Lung (tissue), 11 donors: ENCODE measurements at regions not wholly inside any gene's neighbourhood (a gene's known extent, or its start where the extent isn't known, plus 50 kb on each side); places are given as distances from the start of the nearest gene placed in this dataset.

Experiments
- ATAC-seq: fragments of 200-7000 bp; cut with Tn5 transposase; one replicate; pipeline ENCODE4 v1.9.1; 2020; ENCODE audit warnings: moderate number of reproducible peaks; ENCODE audit not compliant: insufficient read depth, low FRiP score
- DNase-seq, 3 donors: peaks; one replicate each; pipeline ENCODE4 v3.0.0-alpha.2; 2013 to 2017
- H3K27ac ChIP-seq, 2 donors: one replicate each; pipeline ENCODE4 v1.5.1; 2013; ENCODE audit warnings: mild to moderate bottlenecking in 2 of 2, moderate library complexity in 2 of 2, control low read depth in 1 of 2, inconsistent platforms in 1 of 2, low read depth in 1 of 2, low read length in 1 of 2
- H3K27me3 ChIP-seq, 3 donors: one replicate each; pipeline ENCODE4 v1.5.1; 2013; ENCODE audit warnings: low read length in 2 of 3; ENCODE audit not compliant: control insufficient read depth in 3 of 3, insufficient read depth in 3 of 3
- H3K36me3 ChIP-seq, 4 donors: one replicate each; pipeline ENCODE4 v1.5.1; 2013; ENCODE audit warnings: low read length in 4 of 4, mild to moderate bottlenecking in 1 of 4, moderate library complexity in 1 of 4; ENCODE audit not compliant: control insufficient read depth in 4 of 4, insufficient read depth in 4 of 4
- H3K4me1 ChIP-seq, 5 donors: one replicate each; pipeline ENCODE4 v1.5.1; 2013; ENCODE audit warnings: low read length in 5 of 5, mild to moderate bottlenecking in 2 of 5, moderate library complexity in 1 of 5; ENCODE audit not compliant: control insufficient read depth in 5 of 5, insufficient read depth in 5 of 5
- H3K4me3 ChIP-seq: one replicate; pipeline ENCODE4 v1.5.1; 2013; ENCODE audit warnings: mild to moderate bottlenecking, control low read depth, moderate library complexity
- H3K9ac ChIP-seq, 2 donors: one replicate each; pipeline ENCODE4 v1.5.1; 2013; ENCODE audit warnings: low read length in 2 of 2, control low read depth in 1 of 2; ENCODE audit not compliant: insufficient read depth in 1 of 2
- H3K9me3 ChIP-seq, 4 donors: one replicate each; pipeline ENCODE4 v1.5.1; 2013; ENCODE audit warnings: low read length in 3 of 4, mild to moderate bottlenecking in 1 of 4, moderate library complexity in 1 of 4; ENCODE audit not compliant: control insufficient read depth in 4 of 4, insufficient read depth in 3 of 4
- WGBS, 2 donors: extraction: QIAGEN DNeasy Blood & Tissue Kit; methylation state at CpG; one replicate each; pipeline ENCODE4 v1.1.7; 2013; 5-methylcytosine and 5-hydroxymethylcytosine counted together
- TF ChIP-seq, protein P1 (sequence below): IDR thresholded peaks from 2 replicates; pipeline ENCODE4 v1.5.1; 2012; ENCODE audit warnings: mild to moderate bottlenecking; ENCODE audit errors: control extremely low read depth, extremely low read depth
- donor health status: control.
- donor health status: control.
- donor health status: Bipolar disorder and iron deficiency.
- donor health status: healthy.
- donor health status: DM: yes; HTN: yes; CAD: no.

DNA sequence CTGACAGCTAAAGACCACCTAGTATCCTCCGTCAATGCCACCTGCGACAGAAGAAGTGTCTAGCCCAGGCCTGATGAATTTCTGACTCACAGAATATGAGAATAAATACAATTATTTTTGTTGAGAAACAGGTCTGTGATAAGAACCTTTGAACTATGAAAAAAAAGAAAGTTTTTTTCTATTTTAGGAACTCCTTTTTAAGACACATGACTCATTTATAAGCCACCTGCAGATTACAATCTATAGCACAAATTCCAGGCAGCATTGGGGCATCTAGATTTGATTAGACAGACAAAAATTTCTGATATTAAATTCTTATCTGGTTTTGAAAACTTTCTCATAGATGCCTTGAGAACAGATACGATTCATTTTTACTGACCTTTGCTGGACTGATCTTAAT, 256.7 kb upstream of the LYZL1 start:
- H3K4me1 ChIP-seq = peaks cover 0 to 23% (median 6%) of the 10 kb centered on the region in 5 donors

DNA sequence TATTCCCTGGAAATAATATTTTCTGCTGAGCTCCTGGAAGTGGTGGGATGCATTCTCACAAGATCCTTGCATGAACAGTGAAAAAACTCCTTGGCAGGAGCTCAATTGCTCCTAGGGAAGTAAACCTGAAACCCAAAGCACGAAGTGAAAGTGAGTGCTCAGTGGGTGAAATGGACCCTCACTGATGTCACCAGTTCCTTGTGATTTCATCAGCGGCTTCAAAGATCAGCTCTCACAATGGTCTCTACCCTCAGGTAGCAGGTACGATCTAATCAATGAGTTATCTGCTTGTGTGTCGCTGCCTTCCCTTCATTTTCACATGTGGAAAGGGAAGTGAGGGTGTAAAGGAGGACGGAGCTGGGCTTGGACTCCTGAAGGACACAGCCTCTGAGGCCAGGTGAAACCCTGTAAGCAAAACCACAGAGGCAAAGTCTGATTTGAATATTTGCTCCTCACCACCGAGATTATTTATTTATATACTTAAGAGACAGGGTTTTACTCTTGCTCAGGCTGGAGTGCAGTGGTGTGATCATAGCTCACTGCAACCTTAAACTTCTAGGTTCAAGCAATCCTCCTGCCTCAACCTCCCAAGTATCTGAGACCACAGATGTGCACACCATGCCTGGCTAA, 255.4 kb upstream of the LYZL1 start:
- WGBS, 2 donors = 81 to 89% methylated on average over 6 of the region's 6 CpGs
- H3K27me3 ChIP-seq = no peaks in the 10 kb centered on the region
- ATAC-seq (no peak), DNase-seq (no peak)
- H3K4me3 ChIP-seq = no peak overlapping the region
- no peaks in the 10 kb centered on the region for H3K9me3 ChIP-seq
- H3K27ac ChIP-seq = no peak overlapping the region
- no peaks in the 10 kb centered on the region for H3K36me3 ChIP-seq
- H3K4me1 ChIP-seq = peaks cover 0 to 18% (median 6%) of the 10 kb centered on the region in 5 donors
- TF ChIP-seq, protein P1, sequence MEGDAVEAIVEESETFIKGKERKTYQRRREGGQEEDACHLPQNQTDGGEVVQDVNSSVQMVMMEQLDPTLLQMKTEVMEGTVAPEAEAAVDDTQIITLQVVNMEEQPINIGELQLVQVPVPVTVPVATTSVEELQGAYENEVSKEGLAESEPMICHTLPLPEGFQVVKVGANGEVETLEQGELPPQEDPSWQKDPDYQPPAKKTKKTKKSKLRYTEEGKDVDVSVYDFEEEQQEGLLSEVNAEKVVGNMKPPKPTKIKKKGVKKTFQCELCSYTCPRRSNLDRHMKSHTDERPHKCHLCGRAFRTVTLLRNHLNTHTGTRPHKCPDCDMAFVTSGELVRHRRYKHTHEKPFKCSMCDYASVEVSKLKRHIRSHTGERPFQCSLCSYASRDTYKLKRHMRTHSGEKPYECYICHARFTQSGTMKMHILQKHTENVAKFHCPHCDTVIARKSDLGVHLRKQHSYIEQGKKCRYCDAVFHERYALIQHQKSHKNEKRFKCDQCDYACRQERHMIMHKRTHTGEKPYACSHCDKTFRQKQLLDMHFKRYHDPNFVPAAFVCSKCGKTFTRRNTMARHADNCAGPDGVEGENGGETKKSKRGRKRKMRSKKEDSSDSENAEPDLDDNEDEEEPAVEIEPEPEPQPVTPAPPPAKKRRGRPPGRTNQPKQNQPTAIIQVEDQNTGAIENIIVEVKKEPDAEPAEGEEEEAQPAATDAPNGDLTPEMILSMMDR = no peak
- no peak overlapping the region for H3K9ac ChIP-seq

More for the DNA sequence above, 256.7 kb upstream of the LYZL1 start:
- WGBS, 2 donors = 96 to 97% methylated on average over 3 of the region's 3 CpGs
- H3K4me3 ChIP-seq = no peak overlapping the region
- no peaks in the 10 kb centered on the region for H3K27me3 ChIP-seq
- H3K9ac ChIP-seq = no peak overlapping the region
- TF ChIP-seq, protein P1 = no peak
- no peak for ATAC-seq
- DNase-seq = no peak
- no peak overlapping the region for H3K27ac ChIP-seq
- H3K36me3 ChIP-seq = no peaks in the 10 kb centered on the region
- no peaks in the 10 kb centered on the region for H3K9me3 ChIP-seq

DNA sequence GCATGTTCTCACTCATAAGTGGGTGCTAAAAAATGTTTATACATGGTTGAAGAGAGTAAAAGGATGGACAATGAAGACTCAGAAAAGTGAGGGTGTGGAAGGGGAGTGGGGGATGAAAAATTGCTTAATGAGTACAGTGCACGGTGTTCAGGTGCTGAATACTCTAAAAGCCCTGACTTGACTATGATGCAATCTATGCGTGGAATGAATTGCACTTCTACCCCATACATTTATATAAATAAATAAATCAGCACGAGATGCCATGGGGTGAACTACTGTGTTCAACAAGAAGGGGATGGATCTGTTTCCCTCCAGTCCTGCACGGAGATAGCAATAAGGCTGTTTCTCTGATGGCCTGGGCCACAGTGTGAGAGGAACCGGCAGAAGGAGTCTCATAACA, 254.3 kb upstream of the LYZL1 start:
- no peaks in the 10 kb centered on the region for H3K27me3 ChIP-seq
- TF ChIP-seq, protein P1 = no peak
- 52 to 56% methylated on average over 5 of the region's 5 CpGs for WGBS, 2 donors
- H3K9me3 ChIP-seq = no peaks in the 10 kb centered on the region
- no peak for DNase-seq
- H3K4me1 ChIP-seq = peaks cover 0 to 24% (median 6%) of the 10 kb centered on the region in 5 donors
- H3K4me3 ChIP-seq = no peak overlapping the region
- no peaks in the 10 kb centered on the region for H3K36me3 ChIP-seq
- H3K9ac ChIP-seq = no peak overlapping the region
- no peak for ATAC-seq
- H3K27ac ChIP-seq = no peak overlapping the region

DNA sequence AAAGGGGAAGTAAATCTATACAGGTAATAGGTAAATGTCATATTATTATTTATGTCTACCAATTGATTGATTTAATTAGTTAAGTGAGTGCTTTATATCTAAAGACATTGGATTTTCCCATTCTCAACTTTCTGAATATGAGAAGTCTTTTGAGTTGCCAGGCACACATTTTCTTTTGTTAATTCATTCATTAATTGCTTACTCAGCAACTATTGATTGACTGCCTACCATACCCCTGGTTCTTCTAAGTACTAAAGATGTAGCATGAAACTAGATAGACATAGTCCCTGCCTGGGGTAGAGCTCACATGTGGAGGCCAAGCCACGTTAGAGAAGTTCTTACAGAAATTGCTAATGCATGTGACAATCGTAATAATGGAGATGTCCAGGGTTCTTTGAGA, 253.1 kb upstream of the LYZL1 start:
- Histone ChIP-seq H3K36me3 (no peaks in the 10 kb centered on the region), H3K27me3 (no peaks in the 10 kb centered on the region), H3K9ac (no peak overlapping the region), H3K4me1 (peaks cover 0 to 26% (median 5%) of the 10 kb centered on the region in 5 donors), H3K27ac (no peak overlapping the region), H3K9me3 (no peaks in the 10 kb centered on the region), H3K4me3 (no peak overlapping the region)
- DNase-seq (no peak), ATAC-seq (no peak)
- TF ChIP-seq, protein P1 = no peak
- WGBS, 2 donors = 88 to 97% methylated on average over 2 of the region's 2 CpGs
